ENCODE measurements at regions not wholly inside any gene's neighbourhood (a gene's known extent, or its start where the extent isn't known, plus 50 kb on each side); places are given as distances from the start of the nearest gene placed in this dataset.

DNA sequence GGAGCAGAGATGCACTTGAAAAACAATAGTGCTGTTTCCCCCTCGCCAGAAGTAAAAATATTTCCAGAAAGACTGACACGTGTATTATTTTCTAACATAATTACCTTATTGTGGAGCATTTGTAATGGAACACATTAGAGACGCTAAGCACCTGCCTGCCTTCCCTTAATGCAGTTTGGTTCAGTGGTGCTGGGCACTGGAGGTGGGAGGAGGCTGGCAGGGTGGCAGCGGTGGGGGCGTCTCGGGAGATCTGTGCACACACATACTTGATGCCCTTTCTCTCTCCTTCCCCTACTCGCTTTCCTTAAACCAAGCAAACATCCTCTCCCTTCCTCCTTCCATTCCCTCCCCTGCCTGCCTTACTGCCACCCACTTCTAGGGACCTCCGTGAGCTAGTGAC lies 156.6 kb upstream of the SDK2 start:
- in situ Hi-C loops (cut with MboI; ENCODE audit: low sequenced_read_pairs), result no loop called here

DNA sequence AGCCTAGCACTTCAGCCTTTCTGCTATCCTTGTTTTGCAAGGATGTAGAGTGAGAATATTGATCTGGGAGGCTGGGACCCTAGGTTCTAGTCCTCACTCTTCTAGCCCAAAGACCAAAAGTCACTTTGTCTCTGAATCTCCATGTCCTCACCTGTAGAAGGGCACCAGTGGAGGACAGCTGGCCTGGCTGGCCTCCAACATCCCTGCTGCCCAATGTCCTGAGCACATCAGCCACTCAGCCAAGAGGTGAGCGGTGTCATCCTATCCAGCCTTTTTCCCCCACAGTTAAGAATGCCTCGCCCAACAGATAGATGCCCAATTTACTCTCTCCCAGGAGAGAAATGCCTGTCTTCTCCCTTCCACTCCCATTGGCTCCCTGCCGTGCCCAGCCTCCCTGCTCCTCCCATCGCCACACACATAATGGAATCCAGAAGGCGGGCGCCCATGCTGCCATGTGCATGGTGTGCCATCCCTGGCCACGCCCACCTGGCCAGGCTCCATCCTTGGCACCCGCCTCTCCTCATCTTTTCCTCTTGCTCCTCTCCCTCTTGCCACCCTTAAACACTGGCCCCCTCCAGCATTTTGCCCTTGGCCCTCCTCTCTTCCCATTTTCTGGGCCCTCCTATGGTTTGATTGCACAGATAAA lies 157.3 kb upstream of the SDK2 start:
- in situ Hi-C loops (cut with MboI; ENCODE audit: low sequenced_read_pairs), result no loop called here

DNA sequence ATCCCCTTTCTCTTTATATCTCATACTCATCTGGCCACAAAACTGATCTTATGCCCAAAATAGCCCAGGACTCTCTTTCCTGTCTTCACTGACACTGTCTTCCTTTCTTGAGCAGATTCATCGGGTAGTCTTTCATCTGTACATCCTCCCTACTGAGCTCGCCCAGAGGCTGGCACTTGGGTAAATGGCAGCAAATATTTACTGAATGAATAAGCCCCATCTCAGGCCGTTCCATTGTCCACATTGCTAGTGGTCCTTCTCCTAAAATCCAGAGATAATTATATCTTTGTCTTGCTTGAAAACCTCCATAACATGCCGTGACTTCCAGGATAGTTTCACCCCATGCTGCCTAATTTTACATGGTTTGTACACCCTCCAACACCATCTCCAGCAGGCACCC lies 158.1 kb upstream of the SDK2 start:
- in situ Hi-C loops (cut with MboI; ENCODE audit: low sequenced_read_pairs), result no loop called here

DNA sequence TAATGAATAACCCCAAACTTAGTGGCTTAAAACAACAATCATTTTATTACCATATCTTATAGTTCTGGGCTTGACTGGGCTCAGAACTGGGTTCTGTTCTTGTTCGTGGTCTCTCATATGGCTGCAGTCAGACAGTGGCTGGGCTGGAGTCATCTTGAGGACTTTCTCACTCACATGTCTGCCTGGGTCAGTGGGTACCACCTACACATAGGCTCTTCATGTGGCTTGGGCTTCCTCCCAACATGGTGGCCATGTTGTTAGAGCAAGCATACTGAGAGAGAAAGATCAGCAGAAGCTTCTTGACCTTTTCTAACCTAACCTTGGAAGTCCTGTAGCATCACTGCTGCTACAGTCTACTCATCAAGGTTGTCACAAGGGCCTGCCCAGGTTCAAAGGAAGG lies 158.6 kb upstream of the SDK2 start:
- in situ Hi-C loops (cut with MboI; ENCODE audit: low sequenced_read_pairs), result no loop called here

DNA sequence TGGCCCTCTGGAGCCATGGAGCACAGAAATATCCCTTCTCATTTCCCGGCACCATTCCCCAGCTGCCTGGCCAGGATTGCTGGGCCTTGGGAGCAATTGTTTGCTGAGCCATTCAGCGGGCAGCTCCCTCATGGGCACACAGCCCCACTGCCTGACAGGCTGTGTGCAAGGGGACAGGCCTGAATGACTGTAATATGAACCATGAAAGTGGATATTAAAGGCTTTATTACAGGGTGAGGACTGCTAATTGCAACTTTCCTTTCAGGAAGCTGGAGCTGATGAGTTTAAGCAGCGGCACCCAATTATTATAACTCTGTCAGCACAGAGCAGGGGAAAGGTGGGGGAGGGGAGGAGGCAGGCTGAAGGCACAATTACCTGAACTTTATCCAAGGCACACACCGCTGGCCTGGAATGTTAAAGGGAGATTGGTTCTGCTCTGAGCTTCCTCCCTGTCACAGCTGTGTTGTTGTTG lies 159.8 kb upstream of the SDK2 start:
- in situ Hi-C loops (cut with MboI; ENCODE audit: low sequenced_read_pairs), result no loop called here

DNA sequence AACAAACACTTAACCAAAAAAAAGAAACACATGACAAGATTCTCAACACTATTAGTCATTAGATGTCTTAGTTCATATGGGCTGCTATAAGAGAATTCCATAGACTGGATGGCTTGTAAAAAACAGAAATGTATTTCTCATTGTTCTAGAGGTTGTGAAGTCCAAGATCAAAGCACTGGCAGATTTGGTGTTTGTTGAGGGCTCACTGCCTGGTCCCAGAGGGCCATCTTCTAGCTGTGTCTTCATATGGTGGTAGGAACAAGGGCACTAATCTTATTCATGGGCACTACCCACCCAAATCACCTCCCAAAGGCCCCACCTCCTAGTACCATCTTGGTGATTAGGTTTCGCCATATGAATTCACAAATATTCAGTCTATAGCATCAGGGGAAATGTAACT lies 162.5 kb upstream of the SDK2 start:
- in situ Hi-C loops (cut with MboI; ENCODE audit: low sequenced_read_pairs), result no loop called here

DNA sequence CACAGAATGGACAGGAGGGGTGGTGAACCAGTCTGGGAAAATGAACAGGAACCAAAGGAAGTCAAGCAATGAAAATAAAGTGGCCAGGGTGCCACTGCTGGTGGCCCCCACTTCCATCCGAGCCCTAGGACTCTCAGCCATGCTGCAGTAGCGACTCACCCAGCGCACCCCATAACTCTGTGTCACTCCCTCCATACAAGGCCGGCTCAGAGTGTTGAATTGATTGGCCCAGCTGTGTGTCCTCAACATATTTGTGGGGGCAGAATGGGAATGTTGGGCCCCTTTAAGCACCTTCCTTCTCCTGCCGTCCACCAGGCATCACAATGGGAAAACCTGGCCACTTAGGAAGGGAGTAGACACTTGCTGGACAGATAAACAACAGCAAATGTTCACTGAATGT lies 169.0 kb upstream of the SDK2 start:
- in situ Hi-C loops (cut with MboI; ENCODE audit: low sequenced_read_pairs), result no loop called here

DNA sequence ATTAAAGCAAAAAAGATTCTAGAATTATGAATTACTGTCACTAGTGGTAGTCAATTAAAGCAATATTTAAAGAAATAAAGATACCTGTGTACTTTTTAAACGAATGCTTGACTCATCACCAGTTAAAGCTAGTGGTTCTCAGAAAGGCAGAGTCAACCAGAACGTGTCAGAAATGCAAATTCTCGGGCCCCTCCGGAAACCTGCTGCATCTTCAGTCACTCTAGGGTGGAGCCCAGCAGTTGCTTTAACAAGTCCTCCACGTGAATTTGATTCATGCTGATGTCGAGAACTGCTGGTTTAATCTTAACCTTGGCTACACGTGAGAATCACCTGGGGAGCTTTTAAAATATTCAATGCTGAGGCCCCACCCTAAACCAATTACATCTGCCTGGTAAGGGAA lies 169.8 kb upstream of the SDK2 start:
- in situ Hi-C loops (cut with MboI; ENCODE audit: low sequenced_read_pairs), result no loop called here

DNA sequence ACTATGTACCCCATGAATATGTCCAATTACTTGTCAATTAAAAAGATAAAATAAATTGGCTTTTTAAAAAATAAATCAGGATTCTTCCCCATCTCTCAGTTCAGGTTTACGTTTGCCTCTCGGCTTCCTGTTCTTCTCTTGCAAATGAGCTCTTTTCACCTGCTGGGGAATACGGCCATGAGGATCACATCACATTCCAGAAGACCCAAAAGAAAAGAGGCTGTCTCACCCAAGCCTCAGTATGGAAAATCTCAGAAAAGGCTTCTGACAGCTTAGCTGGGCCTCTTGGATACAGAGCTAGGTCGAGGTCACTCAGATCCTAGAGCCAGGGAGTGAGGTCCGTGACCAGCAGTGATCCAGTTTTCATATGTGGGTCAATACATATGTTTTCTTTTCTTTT lies 171.2 kb upstream of the SDK2 start:
- in situ Hi-C loops (cut with MboI; ENCODE audit: low sequenced_read_pairs), result no loop called here

DNA sequence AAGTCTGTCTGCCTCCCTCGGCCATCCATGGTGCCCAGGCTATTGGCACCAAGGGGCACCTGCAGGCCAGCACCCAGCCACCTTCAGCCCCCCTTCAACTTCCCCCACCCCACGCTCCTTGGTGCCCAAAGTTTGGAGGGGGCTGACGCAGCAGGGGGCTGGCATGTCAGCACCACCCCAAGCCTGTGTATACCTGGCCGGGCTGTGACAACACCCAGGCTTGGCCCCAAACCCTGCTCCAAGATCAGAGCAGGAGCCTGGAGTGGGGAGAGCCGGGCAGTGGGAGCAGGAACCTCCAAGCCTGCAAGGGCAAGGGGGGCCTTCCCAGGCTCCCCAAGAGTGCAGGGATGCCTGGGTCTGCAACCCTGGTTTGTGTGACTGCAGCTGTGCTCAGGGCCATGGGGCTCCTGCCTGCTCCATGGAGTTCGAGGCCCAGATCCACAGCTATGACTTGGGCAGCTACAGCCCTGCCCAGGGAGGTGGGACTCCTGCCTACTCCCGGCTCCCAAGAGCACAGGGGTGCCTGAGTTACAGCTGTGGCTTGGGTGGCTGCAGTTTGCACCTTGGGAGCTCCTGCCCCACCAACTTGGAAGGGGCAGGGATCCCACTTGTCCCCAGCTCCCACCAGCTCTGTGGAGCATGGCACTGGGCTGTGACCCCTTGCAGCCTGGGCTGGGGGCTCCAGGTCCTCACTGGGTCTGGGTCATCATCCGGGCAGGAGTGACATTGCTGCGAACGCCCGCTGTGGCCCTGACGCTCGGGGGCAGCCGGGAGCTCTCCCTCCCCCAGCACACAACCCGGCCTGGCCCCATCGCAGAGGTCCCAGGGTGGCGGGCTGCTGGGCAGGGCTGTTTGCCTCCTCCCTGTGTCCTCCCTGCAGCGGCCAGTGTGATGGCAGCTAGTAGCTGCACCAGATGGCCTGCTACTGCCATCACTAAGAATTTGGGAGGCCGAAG lies 175.5 kb upstream of the SDK2 start:
- in situ Hi-C loops (cut with MboI; ENCODE audit: low sequenced_read_pairs), result no loop called here

DNA sequence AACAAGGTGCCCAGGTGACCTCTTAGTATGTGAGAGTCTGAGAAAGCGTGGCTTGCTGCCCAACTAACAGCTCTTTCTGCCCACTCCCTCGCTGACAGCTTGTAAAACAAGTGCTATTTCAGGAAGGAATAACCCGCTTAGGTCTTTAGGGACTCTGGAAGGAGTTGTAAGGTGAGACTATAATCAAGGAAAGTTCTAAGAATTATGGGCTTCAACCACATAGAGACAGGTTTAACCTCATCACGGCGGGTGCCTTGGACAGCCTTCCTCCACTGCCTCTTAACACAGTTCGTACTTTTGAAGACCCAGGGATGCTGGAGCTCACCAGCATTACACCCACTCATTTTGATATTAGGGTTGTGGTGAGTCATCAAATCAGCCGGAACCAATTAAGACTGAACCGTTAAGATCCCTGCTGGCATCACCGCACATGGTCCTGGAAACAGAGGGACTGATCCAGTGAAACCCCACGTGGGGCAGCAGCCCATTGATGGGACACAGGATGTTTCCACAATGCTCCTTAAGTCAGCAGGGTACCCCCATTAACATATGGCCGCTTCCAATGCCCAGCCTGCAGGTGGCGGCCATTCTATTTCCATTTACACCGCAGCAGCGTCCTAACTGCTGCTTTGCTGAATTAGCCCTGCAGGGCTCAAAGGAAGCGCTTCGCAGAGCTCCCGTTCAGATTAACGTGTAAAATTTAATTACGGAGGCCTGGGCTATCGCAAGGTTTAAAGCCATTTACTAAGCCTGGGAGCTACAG lies 176.6 kb upstream of the SDK2 start:
- in situ Hi-C loops (cut with MboI; ENCODE audit: low sequenced_read_pairs), result no loop called here

DNA sequence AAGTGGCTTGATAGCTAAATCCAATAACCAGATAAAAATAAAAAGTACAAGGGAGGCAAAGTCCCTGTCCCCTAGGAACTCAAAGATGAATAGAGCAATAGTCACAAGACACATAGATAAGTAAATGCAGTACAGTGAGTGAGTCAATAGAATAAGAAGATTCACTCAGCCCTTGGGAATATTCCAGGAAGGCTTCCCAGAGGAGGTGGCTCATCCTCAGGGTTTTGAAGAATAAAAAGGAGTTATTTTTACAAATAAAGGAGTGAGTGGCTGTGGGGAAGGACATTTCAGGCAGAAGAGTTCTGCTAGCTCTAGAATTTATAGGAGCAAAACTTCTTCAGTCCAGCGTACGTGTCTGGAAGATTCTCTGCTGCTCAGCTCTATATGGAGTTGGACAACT lies 177.4 kb upstream of the SDK2 start:
- in situ Hi-C loops (cut with MboI; ENCODE audit: low sequenced_read_pairs), result no loop called here

DNA sequence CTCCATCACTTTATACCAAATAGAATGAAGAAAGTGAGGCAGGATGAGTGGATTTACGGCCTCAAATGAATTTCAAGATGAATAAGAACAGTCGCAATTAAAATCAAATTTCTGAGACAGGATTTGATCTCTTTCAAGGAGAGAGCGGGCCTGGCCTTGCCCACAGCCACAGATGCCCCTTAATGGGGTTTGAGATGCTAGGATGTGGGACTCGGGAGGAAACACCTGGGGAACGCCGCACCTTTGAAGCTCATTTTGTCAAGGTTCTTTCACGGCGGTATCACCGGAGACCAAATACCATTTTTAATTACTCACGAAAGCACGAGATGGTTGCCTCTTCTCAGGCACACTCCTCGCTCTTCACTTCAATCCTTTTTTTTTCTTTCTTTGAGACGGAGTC lies 178.1 kb upstream of the SDK2 start:
- in situ Hi-C loops (cut with MboI; ENCODE audit: low sequenced_read_pairs), result no loop called here

DNA sequence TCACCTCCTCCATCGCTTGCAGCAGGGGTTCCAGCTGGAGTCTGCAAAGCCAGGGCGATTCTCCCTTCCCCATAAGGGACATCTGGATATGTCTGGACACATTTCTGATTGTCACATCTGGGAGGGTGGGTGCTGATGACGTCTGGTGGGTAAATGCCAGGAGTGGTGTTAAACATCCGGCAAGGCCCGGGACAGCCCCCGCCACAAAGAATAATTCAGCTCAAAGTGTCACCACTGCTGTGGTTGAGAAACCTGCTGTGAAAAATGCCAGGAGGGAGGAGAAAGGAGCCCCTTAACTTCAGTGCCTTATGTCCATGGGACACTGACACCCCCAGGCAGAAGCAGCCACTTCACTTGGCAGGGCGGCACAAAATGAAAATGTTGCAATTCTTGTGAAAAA lies 179.4 kb upstream of the SDK2 start:
- in situ Hi-C loops (cut with MboI; ENCODE audit: low sequenced_read_pairs), result no loop called here

DNA sequence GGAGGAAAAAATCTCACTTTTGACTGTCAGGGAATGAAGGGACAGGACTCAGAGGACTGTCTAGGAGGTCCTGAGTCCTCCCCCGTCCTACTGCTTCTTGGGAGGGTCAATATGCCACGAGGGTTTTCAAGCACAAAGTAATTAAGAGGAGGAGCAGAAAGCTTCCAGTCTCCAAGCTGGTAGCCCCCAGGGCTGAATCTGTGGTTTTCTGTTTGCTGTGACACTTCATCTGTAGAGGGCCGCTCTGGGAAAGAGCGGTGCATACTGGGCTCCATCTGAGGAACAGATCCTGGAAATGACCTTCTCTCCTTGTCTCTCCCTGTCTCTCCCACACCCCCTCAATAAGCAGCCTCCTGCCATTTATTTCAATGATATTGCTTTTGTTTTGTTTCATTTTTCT lies 180.1 kb upstream of the SDK2 start:
- in situ Hi-C loops (cut with MboI; ENCODE audit: low sequenced_read_pairs), result no loop called here

DNA sequence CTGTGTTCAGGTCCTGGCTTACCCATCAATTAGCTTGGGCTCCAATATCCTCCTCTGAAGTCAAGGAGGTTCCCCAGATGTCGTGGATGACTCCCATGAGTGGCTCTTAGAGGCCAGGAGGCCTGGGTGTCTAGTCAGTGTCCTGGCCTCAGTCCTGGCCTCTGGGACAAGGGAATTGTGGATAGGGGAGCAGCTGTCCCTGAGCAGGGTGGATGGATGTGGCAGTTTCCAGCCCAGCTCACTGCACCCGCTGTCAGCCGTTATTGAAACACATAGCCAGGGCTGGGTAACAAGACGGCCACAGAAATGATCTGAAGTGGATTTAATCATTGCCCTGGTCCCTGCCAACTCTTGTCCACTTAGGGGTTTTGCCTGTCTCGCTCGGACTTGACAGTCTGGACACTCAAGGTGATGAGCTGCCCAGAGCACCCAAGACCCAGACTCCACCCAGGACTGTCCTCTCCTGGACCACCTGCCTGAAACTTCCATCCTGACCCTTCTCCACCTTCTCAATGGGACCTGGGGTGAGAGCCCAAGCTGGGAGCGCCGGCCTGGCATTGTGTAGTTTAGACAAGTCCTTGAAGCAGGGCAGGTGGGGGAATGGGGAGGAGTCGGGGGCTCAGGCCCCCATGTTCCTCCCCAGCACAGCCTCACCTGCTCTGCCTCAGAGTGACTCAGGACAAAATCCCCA lies 182.1 kb upstream of the SDK2 start:
- in situ Hi-C loops (cut with MboI; ENCODE audit: low sequenced_read_pairs), result no loop called here

DNA sequence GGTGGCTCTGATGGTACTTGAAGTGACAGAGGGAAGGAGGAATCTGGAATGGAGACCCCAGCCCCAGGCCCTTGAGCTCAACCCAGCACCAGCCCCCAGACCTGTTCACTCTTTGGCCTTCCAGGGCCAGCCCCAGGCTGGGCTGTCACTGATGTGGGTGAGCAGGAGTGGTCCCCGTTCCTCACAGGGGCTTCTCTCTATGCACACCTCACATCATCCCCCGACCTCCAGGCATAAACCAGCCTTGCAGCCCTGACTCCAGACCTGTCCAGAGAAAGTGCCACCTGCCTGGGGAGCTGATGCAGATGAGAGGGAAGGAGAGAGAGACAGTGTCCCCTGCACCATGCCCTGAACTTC lies 182.6 kb upstream of the SDK2 start:
- in situ Hi-C loops (cut with MboI; ENCODE audit: low sequenced_read_pairs), result no loop called here

DNA sequence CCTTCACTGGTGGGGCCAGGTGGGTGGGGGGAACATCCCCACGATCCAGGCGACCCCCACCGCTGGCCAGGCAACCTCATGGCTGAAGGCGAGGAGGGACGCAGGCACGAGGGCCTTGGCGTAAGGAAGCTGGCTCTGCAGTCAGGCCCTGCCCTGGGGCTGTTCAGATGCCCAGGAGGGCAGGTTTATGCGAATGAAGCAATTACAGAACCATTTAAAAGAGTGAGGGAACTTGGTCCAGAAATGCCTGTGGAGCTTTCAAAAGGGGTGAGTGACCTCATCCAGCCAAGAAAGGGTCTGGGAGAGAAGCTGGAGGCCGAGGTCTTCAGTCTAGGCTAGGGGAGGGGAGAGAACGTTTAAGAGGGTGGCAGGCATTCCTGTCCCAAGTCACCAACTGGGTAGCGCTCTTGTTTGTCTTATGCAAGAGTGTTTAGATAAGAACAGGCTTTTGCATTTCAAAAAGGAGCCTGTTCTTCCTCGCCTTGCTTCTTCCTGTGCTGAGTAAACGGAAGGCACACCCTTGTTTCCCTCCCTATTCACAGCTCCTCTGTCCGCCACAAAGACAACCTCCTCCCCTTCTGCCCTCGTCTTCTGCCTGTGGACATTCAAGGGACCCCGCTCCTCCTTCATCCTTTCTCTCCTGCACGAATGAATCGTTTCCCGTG lies 183.5 kb upstream of the SDK2 start:
- in situ Hi-C loops (cut with MboI; ENCODE audit: low sequenced_read_pairs), result no loop called here

DNA sequence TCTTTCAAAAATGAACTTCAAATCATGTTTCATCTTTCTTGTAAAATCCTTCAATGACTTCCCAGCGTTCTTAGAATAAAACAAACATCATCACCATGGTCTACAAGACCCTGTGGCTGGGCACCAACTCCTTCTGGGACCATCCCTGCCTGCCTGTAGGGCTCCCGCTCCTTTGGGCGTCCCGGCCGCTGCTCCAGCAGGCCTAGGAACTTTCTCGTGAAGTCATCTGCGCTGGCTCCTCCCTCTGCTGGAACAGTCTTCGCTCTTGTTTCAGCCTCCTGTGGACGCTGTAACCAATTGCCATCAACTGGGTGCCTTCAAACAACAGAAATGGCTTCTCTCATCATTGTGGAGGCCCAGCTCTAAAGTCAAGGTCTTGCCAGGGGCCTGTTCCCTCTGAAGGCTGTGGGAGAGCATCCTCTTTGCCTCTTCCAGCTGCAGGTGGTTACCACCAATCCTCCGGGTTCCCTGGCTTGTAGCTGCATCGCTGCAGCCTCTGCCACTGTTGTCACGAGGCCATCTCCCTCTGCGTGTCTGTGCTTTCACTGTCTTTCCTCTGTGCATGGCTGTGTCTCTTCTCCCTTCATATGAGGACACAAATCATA lies 185.5 kb upstream of the SDK2 start:
- in situ Hi-C loops (cut with MboI; ENCODE audit: low sequenced_read_pairs), result no loop called here

DNA sequence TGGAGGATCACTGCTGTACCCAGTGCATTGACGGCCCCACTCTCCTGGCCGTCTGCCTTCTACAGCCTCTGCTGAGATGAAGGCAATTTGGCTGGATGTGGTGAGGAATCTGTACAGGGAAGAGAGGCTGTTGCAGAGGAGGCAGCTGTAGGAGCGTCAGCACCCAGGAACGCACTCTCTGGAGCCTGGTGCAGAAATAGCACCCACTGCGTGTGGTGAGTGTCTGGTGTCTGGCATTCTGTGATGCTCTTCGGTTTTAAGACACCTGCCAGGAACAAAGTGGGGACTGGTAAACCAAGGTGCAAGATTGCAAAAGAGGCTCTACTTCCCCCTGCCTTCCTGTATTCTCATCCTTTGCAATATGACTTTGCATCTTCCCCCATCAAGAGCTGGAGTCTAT lies 187.5 kb upstream of the SDK2 start:
- in situ Hi-C loops (cut with MboI; ENCODE audit: low sequenced_read_pairs), result no loop called here
